ENCODE measurements at regions not wholly inside any gene's neighbourhood (a gene's known extent, or its start where the extent isn't known, plus 50 kb on each side); places are given as distances from the start of the nearest gene placed in this dataset.

DNA sequence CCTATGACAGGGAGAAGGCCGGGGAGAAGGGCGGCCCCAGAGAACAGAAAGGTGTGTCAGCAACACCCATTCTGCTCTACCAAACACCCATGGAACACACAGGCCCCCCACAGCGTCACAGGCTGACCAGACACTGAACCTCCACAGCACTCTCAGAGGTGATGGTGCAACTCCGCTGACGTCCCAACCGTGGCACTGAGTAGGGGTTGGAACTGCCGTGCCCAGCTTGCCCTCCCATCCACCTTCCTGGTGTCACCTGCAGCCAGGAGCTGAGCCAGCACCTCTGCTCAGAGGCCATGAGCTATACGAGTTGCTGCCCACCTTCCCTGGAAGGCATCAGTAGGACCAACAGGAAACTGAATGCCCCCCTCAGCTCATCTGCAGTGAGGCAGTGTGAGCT, 412.9 kb upstream of the SALL3 start:
- no peaks in the 10 kb centered on the region for H3K27me3 ChIP-seq (ENCODE audit: insufficient read depth, insufficient read length)
- DNase-seq (ENCODE audit: low read depth, low spot score): no peak
- H3K36me3 ChIP-seq (ENCODE audit: insufficient read depth, insufficient read length, low read length): no peaks in the 10 kb centered on the region
- TF ChIP-seq YY1 (IDR thresholded peaks at IDR 0.05; ENCODE audit: insufficient read depth, insufficient read length) (no peak), SUZ12 (IDR thresholded peaks at IDR 0.05; ENCODE audit: extremely low read depth, insufficient read depth, insufficient read length) (no peak), ZNF274 (IDR thresholded peaks at IDR 0.05; ENCODE audit: low read depth, low read length) (no peak)
- peaks cover 8% of the 10 kb centered on the region; the same call in 1 of the 2 replicates for H3K9me3 ChIP-seq (ENCODE audit: insufficient read depth, low read length)
- no peak overlapping the region for H3K9ac ChIP-seq (ENCODE audit: insufficient read length, low read depth)
- peaks cover 2% of the 10 kb centered on the region for H3K4me1 ChIP-seq (ENCODE audit: insufficient read depth, insufficient read length)
- no peak overlapping the region for H3K4me3 ChIP-seq (ENCODE audit: insufficient read length, low read depth)

DNA sequence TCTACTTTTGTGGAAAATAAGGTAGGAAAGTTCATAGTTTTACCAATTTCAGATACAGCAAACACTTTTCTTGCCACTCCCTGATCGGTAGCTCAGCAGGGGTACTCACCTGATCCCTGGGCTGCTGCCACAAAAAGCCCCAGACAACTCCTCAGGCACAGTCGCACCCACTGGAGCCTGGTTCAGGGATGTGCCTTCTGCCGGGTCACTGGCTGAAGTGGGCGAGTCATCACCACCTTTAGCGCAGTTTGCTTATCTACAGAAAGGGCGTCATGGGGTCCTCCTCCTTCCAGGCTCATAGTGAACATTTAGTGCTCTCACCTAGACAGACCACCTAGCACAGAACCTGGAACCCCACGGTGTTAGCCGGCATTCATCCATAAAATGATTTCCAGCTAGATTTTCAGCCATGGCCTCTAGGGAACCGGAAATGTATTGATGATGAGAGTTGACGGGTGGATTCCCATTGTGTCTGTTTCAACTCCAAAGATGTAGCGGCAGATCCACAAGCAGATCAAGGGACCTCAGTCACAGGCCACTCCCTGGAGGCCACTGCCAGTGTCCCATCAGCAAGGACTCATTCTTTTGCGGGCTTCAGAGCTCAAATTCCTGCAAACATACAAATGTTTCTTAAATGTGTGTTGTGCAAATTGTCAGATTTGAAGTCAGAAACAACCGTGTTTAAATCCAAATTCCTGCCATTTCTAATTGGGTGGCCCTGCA, 408.4 kb upstream of the SALL3 start:
- Histone ChIP-seq H3K27me3 (ENCODE audit: insufficient read depth, insufficient read length) (no peaks in the 10 kb centered on the region), H3K36me3 (ENCODE audit: insufficient read depth, insufficient read length, low read length) (no peaks in the 10 kb centered on the region), H3K4me1 (ENCODE audit: insufficient read depth, insufficient read length) (no peaks in the 10 kb centered on the region), H3K4me3 (ENCODE audit: insufficient read length, low read depth) (no peak overlapping the region), H3K9me3 (ENCODE audit: insufficient read depth, low read length) (peaks cover 32% of the 10 kb centered on the region), H3K9ac (ENCODE audit: insufficient read length, low read depth) (no peak overlapping the region)
- no peak for DNase-seq (ENCODE audit: low read depth, low spot score)
- TF ChIP-seq SUZ12 (IDR thresholded peaks at IDR 0.05; ENCODE audit: extremely low read depth, insufficient read depth, insufficient read length): no peak
- no peak for TF ChIP-seq ZNF274 (IDR thresholded peaks at IDR 0.05; ENCODE audit: low read depth, low read length)
- TF ChIP-seq YY1 (IDR thresholded peaks at IDR 0.05; ENCODE audit: insufficient read depth, insufficient read length): no peak

DNA sequence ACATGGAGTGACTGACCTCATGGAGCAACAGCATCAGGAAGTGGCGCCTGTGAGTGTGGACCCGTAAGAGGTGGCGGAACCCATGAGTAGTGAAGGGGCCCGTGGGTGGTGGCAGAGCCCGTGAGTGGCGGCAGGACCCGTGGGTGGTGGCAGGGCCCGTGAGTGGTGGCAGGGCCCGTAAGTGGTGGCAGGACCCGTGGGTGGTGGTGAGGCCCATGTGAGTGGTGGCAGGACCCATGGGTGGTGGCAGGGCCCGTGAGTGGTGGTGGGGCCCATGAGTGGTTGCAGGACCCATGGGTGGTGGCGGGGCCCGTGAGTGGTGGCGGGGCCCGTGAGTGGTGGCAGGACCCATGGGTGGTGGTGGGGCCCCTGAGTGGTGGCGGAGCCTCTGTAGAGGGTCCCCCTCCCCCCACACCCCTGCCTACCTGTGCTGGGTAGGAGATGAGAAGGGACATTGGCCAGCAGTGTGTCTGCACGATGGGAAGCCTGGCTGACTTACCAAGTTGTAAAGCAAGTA, 407.7 kb upstream of the SALL3 start:
- TF ChIP-seq SUZ12 (IDR thresholded peaks at IDR 0.05; ENCODE audit: extremely low read depth, insufficient read depth, insufficient read length) (no peak), YY1 (IDR thresholded peaks at IDR 0.05; ENCODE audit: insufficient read depth, insufficient read length) (no peak), ZNF274 (IDR thresholded peaks at IDR 0.05; ENCODE audit: low read depth, low read length) (no peak)
- Histone ChIP-seq H3K36me3 (ENCODE audit: insufficient read depth, insufficient read length, low read length) (no peaks in the 10 kb centered on the region), H3K4me3 (ENCODE audit: insufficient read length, low read depth) (no peak overlapping the region), H3K4me1 (ENCODE audit: insufficient read depth, insufficient read length) (no peaks in the 10 kb centered on the region), H3K9ac (ENCODE audit: insufficient read length, low read depth) (no peak overlapping the region), H3K27me3 (ENCODE audit: insufficient read depth, insufficient read length) (no peaks in the 10 kb centered on the region), H3K9me3 (ENCODE audit: insufficient read depth, low read length) (peaks cover 37% of the 10 kb centered on the region)
- no peak for DNase-seq (ENCODE audit: low read depth, low spot score)

DNA sequence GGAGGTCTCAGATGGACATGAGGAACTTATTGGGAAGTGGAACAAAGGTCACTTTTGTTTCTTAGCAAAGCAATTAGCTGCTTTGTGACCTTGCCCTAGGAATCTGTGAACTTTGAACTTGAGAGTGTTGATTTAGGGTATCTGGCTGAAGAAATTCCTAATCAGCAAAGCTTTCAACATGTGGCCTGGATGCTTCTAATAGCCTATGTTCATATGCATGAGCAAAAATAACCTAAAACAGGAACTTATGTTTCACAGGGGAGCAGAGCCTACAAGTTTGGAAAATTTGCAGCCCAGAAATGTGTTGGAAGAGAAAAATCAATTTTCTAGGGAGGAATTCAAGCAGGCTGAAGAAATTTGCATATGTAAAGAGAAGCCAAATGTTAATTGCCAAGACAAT, 405.8 kb upstream of the SALL3 start:
- Histone ChIP-seq H3K27me3 (ENCODE audit: insufficient read depth, insufficient read length) (no peaks in the 10 kb centered on the region), H3K9ac (ENCODE audit: insufficient read length, low read depth) (no peak overlapping the region), H3K4me3 (ENCODE audit: insufficient read length, low read depth) (no peak overlapping the region), H3K4me1 (ENCODE audit: insufficient read depth, insufficient read length) (no peaks in the 10 kb centered on the region), H3K9me3 (ENCODE audit: insufficient read depth, low read length) (peaks cover 39% of the 10 kb centered on the region), H3K36me3 (ENCODE audit: insufficient read depth, insufficient read length, low read length) (no peaks in the 10 kb centered on the region)
- DNase-seq (ENCODE audit: low read depth, low spot score): no peak
- TF ChIP-seq SUZ12 (IDR thresholded peaks at IDR 0.05; ENCODE audit: extremely low read depth, insufficient read depth, insufficient read length) (no peak), YY1 (IDR thresholded peaks at IDR 0.05; ENCODE audit: insufficient read depth, insufficient read length) (no peak), ZNF274 (IDR thresholded peaks at IDR 0.05; ENCODE audit: low read depth, low read length) (no peak)

DNA sequence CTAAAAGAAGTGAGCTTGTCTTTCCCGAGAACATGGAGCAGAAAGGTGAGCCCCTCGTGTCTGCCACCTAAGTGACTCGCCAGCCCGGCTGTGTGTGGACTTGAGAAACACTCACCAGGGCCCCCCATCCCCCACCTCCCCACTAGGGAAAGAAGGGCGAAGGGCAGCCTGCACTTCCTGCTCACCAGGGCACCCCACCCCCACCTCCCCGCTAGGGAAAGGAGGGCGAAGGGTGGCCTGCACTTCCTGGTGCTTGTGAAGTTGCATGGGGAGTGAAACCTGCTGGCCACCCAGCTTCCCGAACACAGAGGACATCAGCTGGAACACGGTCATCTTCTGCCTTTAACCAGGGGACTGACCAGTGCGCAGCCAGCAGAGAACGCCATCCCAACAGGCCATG, 402.7 kb upstream of the SALL3 start:
- Histone ChIP-seq H3K4me3 (ENCODE audit: insufficient read length, low read depth) (no peak overlapping the region), H3K4me1 (ENCODE audit: insufficient read depth, insufficient read length) (no peaks in the 10 kb centered on the region), H3K9me3 (ENCODE audit: insufficient read depth, low read length) (peaks cover 33% of the 10 kb centered on the region), H3K9ac (ENCODE audit: insufficient read length, low read depth) (no peak overlapping the region), H3K36me3 (ENCODE audit: insufficient read depth, insufficient read length, low read length) (no peaks in the 10 kb centered on the region), H3K27me3 (ENCODE audit: insufficient read depth, insufficient read length) (no peaks in the 10 kb centered on the region)
- no peak for TF ChIP-seq YY1 (IDR thresholded peaks at IDR 0.05; ENCODE audit: insufficient read depth, insufficient read length)
- no peak for TF ChIP-seq ZNF274 (IDR thresholded peaks at IDR 0.05; ENCODE audit: low read depth, low read length)
- TF ChIP-seq SUZ12 (IDR thresholded peaks at IDR 0.05; ENCODE audit: extremely low read depth, insufficient read depth, insufficient read length): no peak
- DNase-seq (ENCODE audit: low read depth, low spot score): no peak

DNA sequence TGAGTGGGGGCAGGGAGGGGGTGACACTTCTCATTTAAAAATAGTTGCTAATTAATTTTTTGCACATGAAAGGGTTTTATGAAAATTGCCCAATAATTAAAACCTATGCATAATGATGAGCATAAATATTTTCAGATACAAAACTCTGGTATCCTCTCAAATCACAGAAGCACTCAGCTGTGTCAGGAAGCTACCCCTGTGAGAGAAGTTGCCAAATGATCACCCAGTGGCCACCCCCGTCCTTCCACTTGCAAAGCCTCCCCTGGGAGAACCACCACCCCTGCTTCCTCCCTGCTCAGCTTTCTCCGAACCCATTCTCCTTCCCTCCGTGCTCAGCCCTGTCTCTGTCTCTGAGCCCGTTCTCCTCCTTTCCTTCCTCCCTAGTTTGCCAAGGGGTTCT, 400.2 kb upstream of the SALL3 start:
- DNase-seq (ENCODE audit: low read depth, low spot score): no peak
- TF ChIP-seq ZNF274 (IDR thresholded peaks at IDR 0.05; ENCODE audit: low read depth, low read length) (no peak), SUZ12 (IDR thresholded peaks at IDR 0.05; ENCODE audit: extremely low read depth, insufficient read depth, insufficient read length) (no peak), YY1 (IDR thresholded peaks at IDR 0.05; ENCODE audit: insufficient read depth, insufficient read length) (no peak)
- peaks cover 23% of the 10 kb centered on the region; the same call in 1 of the 2 replicates for H3K9me3 ChIP-seq (ENCODE audit: insufficient read depth, low read length)
- H3K4me1 ChIP-seq (ENCODE audit: insufficient read depth, insufficient read length): no peaks in the 10 kb centered on the region
- H3K36me3 ChIP-seq (ENCODE audit: insufficient read depth, insufficient read length, low read length): no peaks in the 10 kb centered on the region
- no peak overlapping the region for H3K9ac ChIP-seq (ENCODE audit: insufficient read length, low read depth)
- H3K4me3 ChIP-seq (ENCODE audit: insufficient read length, low read depth): no peak overlapping the region
- H3K27me3 ChIP-seq (ENCODE audit: insufficient read depth, insufficient read length): no peaks in the 10 kb centered on the region

DNA sequence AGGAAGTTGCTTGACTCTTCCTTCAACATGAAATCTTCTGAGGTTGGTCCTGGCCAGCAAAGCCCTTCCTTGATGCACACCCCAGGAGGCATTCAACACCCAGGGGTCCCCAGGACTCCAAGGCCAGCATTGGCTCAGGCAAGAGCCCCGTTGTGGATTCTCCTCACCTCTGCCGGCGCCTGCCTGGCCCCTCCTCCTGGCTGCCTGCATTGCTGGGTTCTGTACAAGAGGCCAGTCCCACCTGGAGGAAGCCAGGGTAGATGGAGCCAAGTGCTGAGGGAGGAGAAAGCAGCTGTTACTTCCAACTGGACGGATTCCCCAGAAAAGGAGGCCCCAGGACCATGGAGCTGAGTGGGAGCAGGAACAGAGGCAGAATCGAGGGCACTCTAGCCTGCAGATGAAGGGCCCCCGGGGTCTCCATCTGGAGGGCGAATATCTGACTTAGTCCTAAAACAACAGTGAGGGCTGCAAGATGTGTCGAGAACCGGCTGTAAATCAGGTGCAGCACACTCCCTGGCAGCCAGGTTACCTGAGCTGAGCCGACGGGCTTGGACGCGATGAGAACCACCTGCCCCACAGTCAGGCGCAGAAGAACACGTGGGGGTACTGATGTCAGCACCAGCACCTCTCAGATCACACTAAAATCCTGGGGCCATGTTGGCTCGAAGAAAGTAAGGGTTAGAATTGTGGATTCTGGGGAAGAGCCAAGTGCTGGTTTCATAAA, 399.6 kb upstream of the SALL3 start:
- H3K4me3 ChIP-seq (ENCODE audit: insufficient read length, low read depth): no peak overlapping the region
- H3K36me3 ChIP-seq (ENCODE audit: insufficient read depth, insufficient read length, low read length): no peaks in the 10 kb centered on the region
- DNase-seq (ENCODE audit: low read depth, low spot score): no peak
- H3K4me1 ChIP-seq (ENCODE audit: insufficient read depth, insufficient read length): no peaks in the 10 kb centered on the region
- H3K9me3 ChIP-seq (ENCODE audit: insufficient read depth, low read length): peaks cover 17% of the 10 kb centered on the region; the same call in 1 of the 2 replicates
- H3K9ac ChIP-seq (ENCODE audit: insufficient read length, low read depth): no peak overlapping the region
- TF ChIP-seq SUZ12 (IDR thresholded peaks at IDR 0.05; ENCODE audit: extremely low read depth, insufficient read depth, insufficient read length) (no peak), ZNF274 (IDR thresholded peaks at IDR 0.05; ENCODE audit: low read depth, low read length) (no peak), YY1 (IDR thresholded peaks at IDR 0.05; ENCODE audit: insufficient read depth, insufficient read length) (no peak)
- no peaks in the 10 kb centered on the region for H3K27me3 ChIP-seq (ENCODE audit: insufficient read depth, insufficient read length)
